Mucosa of gallbladder (tissue), 1 donor: ENCODE measurements at regions not wholly inside any gene's neighbourhood (a gene's known extent, or its start where the extent isn't known, plus 50 kb on each side); places are given as distances from the start of the nearest gene placed in this dataset.

Source experiments
- DNase-seq: peaks from one replicate; pipeline ENCODE4 v3.0.0-alpha.2; 2020; ENCODE audit warnings: low spot score
- donor health status: DM: no; HTN: no; CAD: no.

DNA sequence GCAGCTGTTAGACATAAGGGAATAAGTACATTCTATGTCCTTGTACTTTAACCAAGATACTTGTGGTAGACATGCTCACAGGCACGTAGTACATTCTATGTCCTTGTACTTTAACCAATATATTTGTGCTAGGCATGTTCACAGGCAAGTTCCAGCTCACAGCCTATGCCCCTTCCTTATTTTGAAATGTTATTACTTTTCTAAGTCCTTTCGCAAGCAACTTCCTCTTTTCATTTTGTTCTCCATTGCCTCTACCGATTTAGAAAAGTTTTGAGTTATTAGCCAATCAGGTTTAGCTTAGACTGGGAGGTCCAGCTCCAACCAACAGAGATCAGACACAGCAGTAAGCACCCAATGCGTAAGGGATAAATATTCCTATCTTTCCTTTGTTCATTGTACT, 60.1 kb upstream of the NUDT7 start:
- no peak for DNase-seq

- no peak for DNase-seq
Measured at GRCh38 chr16:77663711-77664110, 58.6 kb upstream of the NUDT7 start.

DNA sequence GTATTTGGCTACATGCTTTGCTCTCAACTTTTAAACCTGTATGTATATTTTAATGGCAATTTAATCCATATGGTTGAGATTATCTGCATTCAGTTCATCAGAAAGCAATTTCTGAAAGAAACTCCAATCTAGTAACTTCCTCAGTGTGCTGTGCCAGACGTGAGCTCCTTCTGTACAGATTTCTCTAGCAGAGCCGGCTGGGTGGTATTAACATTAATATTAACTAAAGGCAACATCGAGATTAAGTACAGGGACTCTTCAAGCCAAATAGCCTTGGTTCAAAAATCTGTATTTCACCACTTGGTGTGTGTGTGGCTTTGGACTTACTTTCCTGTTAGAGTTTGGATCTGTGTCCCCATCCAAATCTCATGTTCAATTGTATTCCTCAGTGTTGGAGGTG, 55.5 kb upstream of the NUDT7 start:
- no peak for DNase-seq

GRCh38 chr16:77668201-77668600, 54.1 kb upstream of the NUDT7 start:
- no peak for DNase-seq

DNA sequence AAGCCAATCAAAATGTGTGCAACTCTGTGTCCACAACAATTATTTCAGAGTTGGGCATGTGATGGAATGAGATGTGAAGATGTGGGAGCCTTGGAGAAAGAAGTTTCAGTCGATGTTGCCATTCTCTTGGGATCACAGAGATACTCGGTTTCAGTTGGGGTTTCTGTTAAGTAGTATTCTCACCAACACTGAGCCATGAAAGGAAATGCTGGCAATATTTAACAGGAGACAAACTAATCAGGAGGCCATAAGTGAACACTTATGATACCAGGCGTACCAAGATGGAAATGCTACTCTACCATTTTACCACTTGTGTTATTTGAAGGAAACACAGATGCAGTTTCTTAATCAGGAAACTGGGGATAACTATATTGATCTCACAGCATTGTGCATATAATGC, 53.3 kb upstream of the NUDT7 start:
- DNase-seq, result no peak
